ENCODE measurements at regions not wholly inside any gene's neighbourhood (a gene's known extent, or its start where the extent isn't known, plus 50 kb on each side); places are given as distances from the start of the nearest gene placed in this dataset.

- no peak overlapping the region for H3K4me3 ChIP-seq (ENCODE audit: low read depth, low read length)
- 82% methylated on average over 5 of the region's 5 CpGs for WGBS
- DNase-seq (ENCODE audit: extremely low spot score): no peak
Observed at GRCh38 chr10:78382047-78382446, 348.4 kb downstream of the RPS24 start.

GRCh38 chr10:78382772-78383171, 349.1 kb downstream of the RPS24 start:
- 88% methylated on average over 2 of the region's 2 CpGs for WGBS

More at GRCh38 chr10:78382047-78382446, 348.4 kb downstream of the RPS24 start:
- Histone ChIP-seq H3K36me3 (ENCODE audit: insufficient read depth) (no peaks in the 10 kb centered on the region), H3K4me1 (ENCODE audit: insufficient read depth) (no peaks in the 10 kb centered on the region), H3K27ac (ENCODE audit: low read depth) (no peak overlapping the region)

GRCh38 chr10:78383378-78384048, 349.9 kb downstream of the RPS24 start:
- H3K4me3 ChIP-seq (ENCODE audit: low read depth, low read length): no peak overlapping the region
- WGBS: 86% methylated on average over 2 of the region's 2 CpGs
- no peak overlapping the region for H3K27ac ChIP-seq (ENCODE audit: low read depth)
- H3K36me3 ChIP-seq (ENCODE audit: insufficient read depth): no peaks in the 10 kb centered on the region
- no peak for DNase-seq (ENCODE audit: extremely low spot score)
- no peaks in the 10 kb centered on the region for H3K4me1 ChIP-seq (ENCODE audit: insufficient read depth)

More at GRCh38 chr10:78382772-78383171, 349.1 kb downstream of the RPS24 start:
- Histone ChIP-seq H3K27ac (ENCODE audit: low read depth) (no peak overlapping the region), H3K4me3 (ENCODE audit: low read depth, low read length) (no peak overlapping the region), H3K4me1 (ENCODE audit: insufficient read depth) (no peaks in the 10 kb centered on the region), H3K36me3 (ENCODE audit: insufficient read depth) (no peaks in the 10 kb centered on the region)
- no peak for DNase-seq (ENCODE audit: extremely low spot score)

GRCh38 chr10:78384049-78384431, 350.4 kb downstream of the RPS24 start:
- WGBS: 86% methylated on average over 1 of the region's 1 CpG
- Histone ChIP-seq H3K4me3 (ENCODE audit: low read depth, low read length) (no peak overlapping the region), H3K27ac (ENCODE audit: low read depth) (no peak overlapping the region), H3K36me3 (ENCODE audit: insufficient read depth) (no peaks in the 10 kb centered on the region), H3K4me1 (ENCODE audit: insufficient read depth) (no peaks in the 10 kb centered on the region)
- no peak for DNase-seq (ENCODE audit: extremely low spot score)

GRCh38 chr10:78385599-78385998, 351.9 kb downstream of the RPS24 start:
- H3K27ac ChIP-seq (ENCODE audit: low read depth): no peak overlapping the region
- no peaks in the 10 kb centered on the region for H3K36me3 ChIP-seq (ENCODE audit: insufficient read depth)
- 94% methylated on average over 5 of the region's 5 CpGs for WGBS
- H3K4me1 ChIP-seq (ENCODE audit: insufficient read depth): no peaks in the 10 kb centered on the region
- no peak for DNase-seq (ENCODE audit: extremely low spot score)
- H3K4me3 ChIP-seq (ENCODE audit: low read depth, low read length): no peak overlapping the region

GRCh38 chr10:78386509-78386908, 352.8 kb downstream of the RPS24 start:
- no peaks in the 10 kb centered on the region for H3K36me3 ChIP-seq (ENCODE audit: insufficient read depth)
- no peaks in the 10 kb centered on the region for H3K4me1 ChIP-seq (ENCODE audit: insufficient read depth)
- no peak overlapping the region for H3K4me3 ChIP-seq (ENCODE audit: low read depth, low read length)
- DNase-seq (ENCODE audit: extremely low spot score): no peak
- WGBS: 85% methylated on average over 5 of the region's 5 CpGs
- H3K27ac ChIP-seq (ENCODE audit: low read depth): no peak overlapping the region

- WGBS: 87% methylated on average over 9 of the region's 9 CpGs
Observed at GRCh38 chr10:78388331-78389050, 354.8 kb downstream of the RPS24 start.

GRCh38 chr10:78389419-78389818, 355.8 kb downstream of the RPS24 start:
- no peaks in the 10 kb centered on the region for H3K36me3 ChIP-seq (ENCODE audit: insufficient read depth)
- no peak for DNase-seq (ENCODE audit: extremely low spot score)
- WGBS: 96% methylated on average over 3 of the region's 3 CpGs
- no peak overlapping the region for H3K27ac ChIP-seq (ENCODE audit: low read depth)
- no peak overlapping the region for H3K4me3 ChIP-seq (ENCODE audit: low read depth, low read length)
- no peaks in the 10 kb centered on the region for H3K4me1 ChIP-seq (ENCODE audit: insufficient read depth)

More at GRCh38 chr10:78388331-78389050, 354.8 kb downstream of the RPS24 start:
- Histone ChIP-seq H3K4me3 (ENCODE audit: low read depth, low read length) (no peak overlapping the region), H3K36me3 (ENCODE audit: insufficient read depth) (no peaks in the 10 kb centered on the region), H3K27ac (ENCODE audit: low read depth) (no peak overlapping the region), H3K4me1 (ENCODE audit: insufficient read depth) (no peaks in the 10 kb centered on the region)
- no peak for DNase-seq (ENCODE audit: extremely low spot score)

- Histone ChIP-seq H3K27ac (ENCODE audit: low read depth) (no peak overlapping the region), H3K4me1 (ENCODE audit: insufficient read depth) (no peaks in the 10 kb centered on the region), H3K4me3 (ENCODE audit: low read depth, low read length) (no peak overlapping the region), H3K36me3 (ENCODE audit: insufficient read depth) (no peaks in the 10 kb centered on the region)
- 94% methylated on average over 6 of the region's 6 CpGs for WGBS
- no peak for DNase-seq (ENCODE audit: extremely low spot score)
Observed at GRCh38 chr10:78390051-78390450, 356.4 kb downstream of the RPS24 start.

- no peaks in the 10 kb centered on the region for H3K4me1 ChIP-seq (ENCODE audit: insufficient read depth)
- no peak overlapping the region for H3K27ac ChIP-seq (ENCODE audit: low read depth)
- no peaks in the 10 kb centered on the region for H3K36me3 ChIP-seq (ENCODE audit: insufficient read depth)
- 92% methylated on average over 5 of the region's 5 CpGs for WGBS
- no peak overlapping the region for H3K4me3 ChIP-seq (ENCODE audit: low read depth, low read length)
- DNase-seq (ENCODE audit: extremely low spot score): no peak
Observed at GRCh38 chr10:78390817-78391216, 357.2 kb downstream of the RPS24 start.

GRCh38 chr10:78391585-78391984, 357.9 kb downstream of the RPS24 start:
- WGBS: 92% methylated on average over 7 of the region's 7 CpGs
- DNase-seq (ENCODE audit: extremely low spot score): no peak

GRCh38 chr10:78392197-78392596, 358.5 kb downstream of the RPS24 start:
- Histone ChIP-seq H3K36me3 (ENCODE audit: insufficient read depth) (no peaks in the 10 kb centered on the region), H3K4me3 (ENCODE audit: low read depth, low read length) (no peak overlapping the region), H3K4me1 (ENCODE audit: insufficient read depth) (no peaks in the 10 kb centered on the region), H3K27ac (ENCODE audit: low read depth) (no peak overlapping the region)
- no peak for DNase-seq (ENCODE audit: extremely low spot score)
- 79% methylated on average over 2 of the region's 2 CpGs for whole genome bisulfite sequencing

More at GRCh38 chr10:78391585-78391984, 357.9 kb downstream of the RPS24 start:
- no peak overlapping the region for H3K27ac ChIP-seq (ENCODE audit: low read depth)
- no peak overlapping the region for H3K4me3 ChIP-seq (ENCODE audit: low read depth, low read length)
- H3K36me3 ChIP-seq (ENCODE audit: insufficient read depth): no peaks in the 10 kb centered on the region
- H3K4me1 ChIP-seq (ENCODE audit: insufficient read depth): no peaks in the 10 kb centered on the region

GRCh38 chr10:78393094-78393493, 359.4 kb downstream of the RPS24 start:
- H3K27ac ChIP-seq (ENCODE audit: low read depth): no peak overlapping the region
- no peak overlapping the region for H3K4me3 ChIP-seq (ENCODE audit: low read depth, low read length)
- DNase-seq (ENCODE audit: extremely low spot score): no peak
- H3K36me3 ChIP-seq (ENCODE audit: insufficient read depth): no peaks in the 10 kb centered on the region
- H3K4me1 ChIP-seq (ENCODE audit: insufficient read depth): no peaks in the 10 kb centered on the region

- DNase-seq (ENCODE audit: extremely low spot score): no peak
- 78% methylated on average over 4 of the region's 4 CpGs for WGBS
- Histone ChIP-seq H3K4me1 (ENCODE audit: insufficient read depth) (no peaks in the 10 kb centered on the region), H3K4me3 (ENCODE audit: low read depth, low read length) (no peak overlapping the region), H3K27ac (ENCODE audit: low read depth) (no peak overlapping the region), H3K36me3 (ENCODE audit: insufficient read depth) (no peaks in the 10 kb centered on the region)
Observed at GRCh38 chr10:78394047-78394446, 360.4 kb downstream of the RPS24 start.
